GM23338 (cell line): ENCODE measurements at regions not wholly inside any gene's neighbourhood (a gene's known extent, or its start where the extent isn't known, plus 50 kb on each side); places are given as distances from the start of the nearest gene placed in this dataset.

Source experiments
- ATAC-seq: fragments of 200-7000 bp; cut with Tn5 transposase; 3 replicates; pipeline ENCODE4 v1.9.1; 2020
- DNase-seq: peaks from one replicate; pipeline ENCODE4 v3.0.0-alpha.2; 2015; ENCODE audit warnings: low spot score
- H2AFZ ChIP-seq: fragments of 200-600 bp; sonication (generic); 2 replicates; pipeline ENCODE4 v1.8.0; 2016; ENCODE audit warnings: antibody characterized with exemption, mild to moderate bottlenecking, moderate library complexity
- H3F3A ChIP-seq: fragments of 200-600 bp; sonication (generic); replicated peaks from 2 replicates; pipeline ENCODE4 v1.8.0; 2017; ENCODE audit warnings: antibody characterized with exemption, mixed run types, low read depth
- H3K27ac ChIP-seq: fragments of 200-600 bp; sonication (generic); 2 replicates; pipeline ENCODE4 v1.6.1; 2016; ENCODE audit warnings: low read depth
- H3K27me3 ChIP-seq: fragments of 200-600 bp; sonication (generic); 2 replicates; pipeline ENCODE4 v1.8.0; 2016; ENCODE audit warnings: mild to moderate bottlenecking, mixed run types, moderate library complexity; ENCODE audit not compliant: insufficient read depth
- H3K36me3 ChIP-seq: fragments of 200-600 bp; sonication (generic); 2 replicates; pipeline ENCODE4 v1.8.0; 2016; ENCODE audit warnings: mild to moderate bottlenecking; ENCODE audit not compliant: insufficient read depth
- H3K4me1 ChIP-seq: fragments of 200-600 bp; sonication (generic); 2 replicates; pipeline ENCODE4 v1.8.0; 2016; ENCODE audit warnings: mild to moderate bottlenecking, moderate library complexity; ENCODE audit not compliant: insufficient read depth
- H3K4me2 ChIP-seq: fragments of 200-600 bp; sonication (generic); 2 replicates; pipeline ENCODE4 v1.7.1; 2017; ENCODE audit warnings: mixed run types
- H3K4me3 ChIP-seq: fragments of 200-600 bp; sonication (generic); 2 replicates; pipeline ENCODE4 v1.6.1; 2016; ENCODE audit warnings: mixed run types
- H3K79me2 ChIP-seq: fragments of 200-600 bp; sonication (generic); replicated peaks from 2 replicates; pipeline ENCODE4 v1.8.0; 2017; ENCODE audit warnings: mild to moderate bottlenecking; ENCODE audit not compliant: insufficient read depth
- H3K9me2 ChIP-seq: fragments of 200-600 bp; sonication (generic); 2 replicates; pipeline ENCODE4 v1.8.0; 2017; ENCODE audit not compliant: insufficient read depth
- H4K20me1 ChIP-seq: fragments of 200-600 bp; sonication (generic); replicated peaks from 2 replicates; pipeline ENCODE4 v1.8.0; 2017; ENCODE audit warnings: mild to moderate bottlenecking; ENCODE audit not compliant: insufficient read depth
- H3K27ac Mint-ChIP-seq: 2 replicates; pipeline ENCODE4 v1.8.0; 2020; ENCODE audit warnings: inconsistent platforms, mild to moderate bottlenecking, moderate library complexity, mixed read lengths
- H3K27me3 Mint-ChIP-seq: 3 replicates; pipeline ENCODE4 v1.8.0; 2022; ENCODE audit warnings: low read depth, mild to moderate bottlenecking, moderate library complexity, mixed read lengths, inconsistent platforms; ENCODE audit not compliant: insufficient read depth, poor library complexity
- H3K36me3 Mint-ChIP-seq: 3 replicates; pipeline ENCODE4 v1.8.0; 2021; ENCODE audit warnings: low read depth, mild to moderate bottlenecking, inconsistent platforms, moderate library complexity, mixed read lengths
- H3K4me1 Mint-ChIP-seq: 3 replicates; pipeline ENCODE4 v1.8.0; 2020; ENCODE audit warnings: mild to moderate bottlenecking, inconsistent platforms, mixed read lengths
- H3K4me3 Mint-ChIP-seq: 3 replicates; pipeline ENCODE4 v1.8.0; 2021; ENCODE audit warnings: moderate library complexity, mild to moderate bottlenecking, inconsistent platforms, mixed read lengths
- H3K9me3 Mint-ChIP-seq: 3 replicates; pipeline ENCODE4 v1.8.0; 2020; ENCODE audit warnings: moderate library complexity, mild to moderate bottlenecking, inconsistent platforms, mixed read lengths
- ZNF114 ChIP-seq: fragments of 250-450 bp; sonication (Bioruptor Pico); IDR thresholded peaks from 2 replicates; pipeline ENCODE4 v1.5.0; 2020; ENCODE audit warnings: mild to moderate bottlenecking, moderate library complexity
- ZNF462 ChIP-seq: fragments of 250-450 bp; sonication (Bioruptor Pico); IDR thresholded peaks from 2 replicates; pipeline ENCODE4 v1.5.0; 2020; ENCODE audit warnings: mild to moderate bottlenecking, moderate library complexity

DNA sequence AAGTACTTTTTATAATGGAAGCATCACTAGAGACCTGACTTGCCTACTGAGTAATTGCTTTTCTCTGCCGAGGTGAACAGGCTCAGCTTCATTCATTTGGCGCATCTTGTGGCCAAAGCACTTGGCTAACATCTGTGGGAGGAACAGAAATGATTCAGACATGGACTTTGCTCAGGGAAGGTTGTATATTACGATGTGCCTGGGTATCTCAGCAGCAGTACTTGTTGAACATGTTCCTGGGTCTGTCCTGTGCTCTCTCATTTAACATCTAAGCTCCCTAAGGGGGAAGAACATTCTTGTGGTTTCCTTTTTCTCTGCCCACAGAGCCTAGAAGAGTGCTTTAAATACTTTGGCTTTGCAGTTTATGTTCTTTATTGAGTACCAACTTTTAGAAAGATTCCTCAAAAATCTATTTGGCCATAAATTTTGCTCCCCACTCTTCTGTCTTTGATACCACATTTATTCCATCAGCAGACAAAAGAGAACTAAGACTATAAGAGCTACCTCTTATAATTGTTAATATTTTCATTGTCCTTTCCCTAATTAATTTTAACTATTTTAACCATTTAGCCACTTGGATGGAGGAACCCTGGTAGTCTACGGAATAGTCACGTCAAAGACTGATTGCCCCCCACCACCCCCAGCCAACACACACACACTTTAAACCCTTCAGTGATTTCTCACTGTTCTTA is 101.2 kb upstream of the EGLN3 start:
- H3K27ac ChIP-seq, result no peak overlapping the region

More for the DNA sequence above, 101.2 kb upstream of the EGLN3 start:
- Histone ChIP-seq H3K4me2 (no peak overlapping the region), H3K4me1 (no peaks in the 10 kb centered on the region), H3K9me2 (no peaks in the 10 kb centered on the region), H4K20me1 (no peaks in the 10 kb centered on the region), H3K27me3 (no peaks in the 10 kb centered on the region), H3K36me3 (no peaks in the 10 kb centered on the region), H3K79me2 (no peaks in the 10 kb centered on the region), H3K4me3 (no peak overlapping the region), H2AFZ (no peak overlapping the region), H3F3A (no peaks in the 10 kb centered on the region)
- DNase-seq (no peak), ATAC-seq (no peak)
- Mint-ChIP-seq H3K27me3 (peaks cover 7% of the 10 kb centered on the region), H3K9me3 (no peaks in the 10 kb centered on the region), H3K36me3 (no peaks in the 10 kb centered on the region), H3K27ac (no peak overlapping the region), H3K4me3 (no peak overlapping the region), H3K4me1 (no peaks in the 10 kb centered on the region)
- TF ChIP-seq ZNF462 (CRISPR knock-in tag) (no peak), ZNF114 (CRISPR knock-in tag) (no peak)
